GM21825 (cell line): ENCODE measurements at regions not wholly inside any gene's neighbourhood (a gene's known extent, or its start where the extent isn't known, plus 50 kb on each side); places are given as distances from the start of the nearest gene placed in this dataset.
"Not testable (repeated sequence)": the region's sequence is repeated elsewhere in the genome, so short reads cannot be mapped to it uniquely, and the experiment has no call there.

Experiments used
- ATAC-seq: cut with Tn5 transposase; IDR thresholded peaks from one replicate; pipeline ENCODE4 v1.9.1; 2021; ENCODE audit warnings: mild to moderate bottlenecking, moderate library complexity; ENCODE audit not compliant: unreplicated experiment

GRCh38 chr17:68782789-68783188 is 172.4 kb downstream of the ABCA8 start:
- ATAC-seq, result no peak

GRCh38 chr17:68780596-68780995 is 174.6 kb downstream of the ABCA8 start:
- ATAC-seq, result no peak

- ATAC-seq, result no peak
Measured at GRCh38 chr17:68778726-68779125, 176.5 kb downstream of the ABCA8 start.

GRCh38 chr17:68777856-68778694 is 176.9 kb upstream of the FAM20A start:
- no peak for ATAC-seq

GRCh38 chr17:68777243-68777855 is 176.2 kb upstream of the FAM20A start:
- ATAC-seq, result no peak

- no peak for ATAC-seq
Measured at GRCh38 chr17:68776451-68776850, 175.3 kb upstream of the FAM20A start.

- no peak for ATAC-seq
Measured at GRCh38 chr17:68775969-68776368, 174.8 kb upstream of the FAM20A start.

GRCh38 chr17:68775318-68775717 is 174.2 kb upstream of the FAM20A start:
- ATAC-seq, result no peak

- ATAC-seq, result peak; percentile 67
Measured at GRCh38 chr17:68771867-68772515, 170.8 kb upstream of the FAM20A start.

- ATAC-seq, result no peak
Measured at GRCh38 chr17:68768804-68769203, 167.6 kb upstream of the FAM20A start.

GRCh38 chr17:68766640-68767039 is 165.5 kb upstream of the FAM20A start:
- no peak for ATAC-seq

GRCh38 chr17:68763562-68763961 is 162.4 kb upstream of the FAM20A start:
- ATAC-seq, result no peak

- no peak for ATAC-seq
Measured at GRCh38 chr17:68762911-68763310, 161.7 kb upstream of the FAM20A start.

GRCh38 chr17:68760141-68760475 is 158.9 kb upstream of the FAM20A start:
- ATAC-seq, result no peak

- peak; percentile 90 for ATAC-seq
Measured at GRCh38 chr17:68759343-68760140, 158.4 kb upstream of the FAM20A start.

GRCh38 chr17:68759002-68759342 is 157.8 kb upstream of the FAM20A start:
- ATAC-seq, result no peak

- ATAC-seq, result not testable (repeated sequence)
Measured at GRCh38 chr17:68757866-68758757, 156.9 kb upstream of the FAM20A start.

- no peak for ATAC-seq
Measured at GRCh38 chr17:68753985-68754769, 153.0 kb upstream of the FAM20A start.

- ATAC-seq, result no peak
Measured at GRCh38 chr17:68750208-68750562, 149.0 kb upstream of the FAM20A start.
